GM06990 (cell line): ENCODE measurements at regions not wholly inside any gene's neighbourhood (a gene's known extent, or its start where the extent isn't known, plus 50 kb on each side); places are given as distances from the start of the nearest gene placed in this dataset.

Experiments used
- DNase-seq: peaks from one replicate; pipeline ENCODE4 v3.0.0-alpha.2; 2011; ENCODE audit not compliant: insufficient read length; ENCODE audit errors: extremely low read depth
- H3K27me3 ChIP-seq: replicated peaks from 2 replicates; pipeline ENCODE4 v1.6.0; 2011; ENCODE audit warnings: low read length; ENCODE audit not compliant: control insufficient read depth, insufficient read depth
- H3K36me3 ChIP-seq: 2 replicates; pipeline ENCODE4 v1.5.1; 2011; ENCODE audit warnings: low read length; ENCODE audit not compliant: control insufficient read depth, insufficient read depth
- H3K4me3 ChIP-seq: replicated peaks from 2 replicates; pipeline ENCODE4 v1.5.1; 2011; ENCODE audit warnings: low read depth, mild to moderate bottlenecking, control low read depth, low read length
- CTCF ChIP-seq: IDR thresholded peaks from 2 replicates; pipeline ENCODE4 v1.5.1; 2011; ENCODE audit warnings: low read length, control low read depth, mild to moderate bottlenecking, inconsistent platforms; ENCODE audit not compliant: insufficient read depth, poor library complexity, severe bottlenecking

- no peaks in the 10 kb centered on the region for H3K36me3 ChIP-seq
- H3K27me3 ChIP-seq = no peaks in the 10 kb centered on the region
- TF ChIP-seq CTCF = no peak
- no peak for DNase-seq
- H3K4me3 ChIP-seq = no peak overlapping the region
Measured at GRCh38 chr14:22502551-22502950, 86.5 kb downstream of the DAD1 start.

GRCh38 chr14:22502007-22502406, 87.0 kb downstream of the DAD1 start:
- DNase-seq = no peak
- no peak for TF ChIP-seq CTCF
- no peaks in the 10 kb centered on the region for H3K36me3 ChIP-seq
- H3K27me3 ChIP-seq = no peaks in the 10 kb centered on the region
- H3K4me3 ChIP-seq = no peak overlapping the region

GRCh38 chr14:22500954-22501726, 87.9 kb downstream of the DAD1 start:
- Histone ChIP-seq H3K27me3 (no peaks in the 10 kb centered on the region), H3K36me3 (no peaks in the 10 kb centered on the region), H3K4me3 (no peak overlapping the region)
- no peak for TF ChIP-seq CTCF
- DNase-seq = no peak

GRCh38 chr14:22500525-22500924, 88.5 kb downstream of the DAD1 start:
- Histone ChIP-seq H3K27me3 (no peaks in the 10 kb centered on the region), H3K4me3 (no peak overlapping the region), H3K36me3 (no peaks in the 10 kb centered on the region)
- no peak for TF ChIP-seq CTCF
- DNase-seq = no peak

GRCh38 chr14:22497671-22498093, 91.3 kb downstream of the DAD1 start:
- no peak overlapping the region for H3K4me3 ChIP-seq
- TF ChIP-seq CTCF = no peak
- H3K36me3 ChIP-seq = no peaks in the 10 kb centered on the region
- DNase-seq = no peak
- no peaks in the 10 kb centered on the region for H3K27me3 ChIP-seq

GRCh38 chr14:22497144-22497423, 91.9 kb downstream of the DAD1 start:
- Histone ChIP-seq H3K36me3 (no peaks in the 10 kb centered on the region), H3K4me3 (no peak overlapping the region), H3K27me3 (no peaks in the 10 kb centered on the region)
- DNase-seq = no peak
- TF ChIP-seq CTCF = no peak
